GM23248 (cell line): ENCODE measurements at regions not wholly inside any gene's neighbourhood (a gene's known extent, or its start where the extent isn't known, plus 50 kb on each side); places are given as distances from the start of the nearest gene placed in this dataset.

Experiments
- DNase-seq: peaks from one replicate; pipeline ENCODE4 v3.0.0-alpha.2; 2015
- H2AFZ ChIP-seq: fragments of 200-600 bp; sonication (generic); 2 replicates; pipeline ENCODE4 v1.6.1; 2016; ENCODE audit warnings: antibody characterized with exemption
- H3F3A ChIP-seq: fragments of 200-600 bp; sonication (generic); 2 replicates; pipeline ENCODE4 v1.6.1; 2016; ENCODE audit warnings: mild to moderate bottlenecking, antibody characterized with exemption, mixed run types; ENCODE audit not compliant: insufficient read depth
- H3K27ac ChIP-seq: fragments of 200-600 bp; sonication (generic); 2 replicates; pipeline ENCODE4 v1.5.1; 2016; ENCODE audit warnings: mild to moderate bottlenecking
- H3K27me3 ChIP-seq: fragments of 200-600 bp; sonication (generic); replicated peaks from 2 replicates; pipeline ENCODE4 v1.6.1; 2016; ENCODE audit warnings: mild to moderate bottlenecking; ENCODE audit not compliant: insufficient read depth
- H3K36me3 ChIP-seq: fragments of 200-600 bp; sonication (generic); 2 replicates; pipeline ENCODE4 v1.6.1; 2016; ENCODE audit warnings: low read depth, mild to moderate bottlenecking
- H3K4me1 ChIP-seq: fragments of 200-600 bp; sonication (generic); 2 replicates; pipeline ENCODE4 v1.6.1; 2016; ENCODE audit warnings: mild to moderate bottlenecking; ENCODE audit not compliant: insufficient read depth
- H3K4me2 ChIP-seq: fragments of 200-600 bp; sonication (generic); one replicate; pipeline ENCODE4 v1.6.1; 2016; ENCODE audit warnings: mild to moderate bottlenecking; ENCODE audit not compliant: unreplicated experiment
- H3K4me3 ChIP-seq: fragments of 200-600 bp; sonication (generic); 2 replicates; pipeline ENCODE4 v1.5.1; 2016; ENCODE audit warnings: mild to moderate bottlenecking
- H3K79me2 ChIP-seq: fragments of 200-600 bp; sonication (generic); 2 replicates; pipeline ENCODE4 v1.6.1; 2016; ENCODE audit warnings: mild to moderate bottlenecking; ENCODE audit not compliant: insufficient read depth
- H3K9ac ChIP-seq: fragments of 200-600 bp; sonication (generic); 2 replicates; pipeline ENCODE4 v1.6.1; 2016; ENCODE audit warnings: mild to moderate bottlenecking
- H3K9me2 ChIP-seq: fragments of 200-600 bp; sonication (generic); 2 replicates; pipeline ENCODE4 v1.6.1; 2016; ENCODE audit warnings: mixed run types, mild to moderate bottlenecking, moderate library complexity; ENCODE audit not compliant: insufficient read depth
- H3K9me3 ChIP-seq: fragments of 200-600 bp; sonication (generic); one replicate; pipeline ENCODE4 v1.6.1; 2017; ENCODE audit warnings: low read depth
- H4K20me1 ChIP-seq: fragments of 200-600 bp; sonication (generic); 2 replicates; pipeline ENCODE4 v1.6.0; 2016; ENCODE audit not compliant: insufficient read depth
- EZH2 ChIP-seq: fragments of 200-600 bp; sonication (generic); IDR thresholded peaks from 2 replicates; pipeline ENCODE4 v1.6.1; 2018; ENCODE audit warnings: antibody characterized with exemption, mild to moderate bottlenecking; ENCODE audit not compliant: insufficient read depth, poor library complexity, severe bottlenecking
- EZH2phosphoT487 ChIP-seq: fragments of 200-600 bp; sonication (generic); IDR thresholded peaks from 2 replicates; pipeline ENCODE4 v1.6.1; 2018; ENCODE audit warnings: antibody characterized with exemption, moderate library complexity, mild to moderate bottlenecking, low read depth; ENCODE audit not compliant: insufficient read depth
- WGBS, 2 experiments: methylation state at CpG; one replicate each; pipeline ENCODE4 v1.1.6; 2015 to 2017; ENCODE audit warnings: low lambda C conversion rate in 2 of 2, low coverage in 1 of 2; ENCODE audit errors: missing lambda C conversion rate in 2 of 2; 5-methylcytosine and 5-hydroxymethylcytosine counted together
- in situ Hi-C: fragments of 300-500 bp; cut with MboI; formaldehyde crosslinking; loops from 2 replicates; pipeline ENCODE4 v1.15.0; 2020

DNA sequence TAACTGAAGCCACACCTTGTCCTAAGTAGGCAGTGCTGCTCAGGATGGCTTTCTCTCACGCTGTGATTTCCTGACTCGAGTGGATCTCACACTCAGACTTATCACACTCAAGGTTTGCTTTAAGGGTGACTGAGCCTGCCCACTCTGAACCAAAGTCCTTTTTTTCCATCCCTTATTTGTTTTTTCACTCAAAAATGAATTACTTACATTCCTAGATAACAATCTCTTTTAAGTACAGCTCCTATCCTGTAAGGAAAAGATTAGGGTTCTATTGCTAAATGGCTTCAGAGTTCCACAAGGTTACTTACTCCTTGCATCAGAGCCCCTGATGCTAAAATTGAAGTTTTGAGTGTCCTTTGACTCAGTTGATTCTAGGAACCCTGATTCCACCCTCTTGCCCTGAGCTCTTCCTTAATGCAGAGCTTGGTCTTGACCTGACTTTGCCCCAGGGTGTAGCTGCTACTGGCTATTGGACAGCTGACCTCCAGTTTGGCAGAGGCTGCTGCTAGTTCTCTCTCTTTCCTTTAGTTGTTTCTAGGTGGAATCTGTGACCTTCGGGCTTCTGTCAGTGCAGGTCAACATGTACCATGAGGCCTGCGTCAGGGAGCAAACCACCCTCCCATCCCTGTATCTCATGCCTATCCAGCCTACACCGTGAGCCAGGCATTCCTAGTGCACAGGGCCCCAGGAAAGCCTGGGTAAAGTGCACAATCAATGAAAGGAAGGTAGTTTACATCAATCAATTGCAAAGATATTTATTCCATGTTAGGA, 80.1 kb upstream of the CD55 start:
- DNase-seq = no peak
- H3K4me2 ChIP-seq = peak overlapping the region; percentile 8
- H3K4me3 ChIP-seq = no peak overlapping the region
- no peak overlapping the region for H3K27ac ChIP-seq
- H3K9me3 ChIP-seq = no peaks in the 10 kb centered on the region
- TF ChIP-seq EZH2phosphoT487 (no peak), EZH2 (no peak)
- H2AFZ ChIP-seq = no peak overlapping the region
- in situ Hi-C loops = no loop called here
- H4K20me1 ChIP-seq = no peaks in the 10 kb centered on the region
- 47 to 48% methylated on average over 5 of the region's 5 CpGs for WGBS, 2 experiments
- H3K36me3 ChIP-seq = no peaks in the 10 kb centered on the region
- H3K4me1 ChIP-seq = peaks cover 14% of the 10 kb centered on the region
- no peaks in the 10 kb centered on the region for H3K27me3 ChIP-seq
- H3K9me2 ChIP-seq = no peaks in the 10 kb centered on the region
- H3F3A ChIP-seq = no peaks in the 10 kb centered on the region
- H3K79me2 ChIP-seq = no peaks in the 10 kb centered on the region
- H3K9ac ChIP-seq = no peak overlapping the region

DNA sequence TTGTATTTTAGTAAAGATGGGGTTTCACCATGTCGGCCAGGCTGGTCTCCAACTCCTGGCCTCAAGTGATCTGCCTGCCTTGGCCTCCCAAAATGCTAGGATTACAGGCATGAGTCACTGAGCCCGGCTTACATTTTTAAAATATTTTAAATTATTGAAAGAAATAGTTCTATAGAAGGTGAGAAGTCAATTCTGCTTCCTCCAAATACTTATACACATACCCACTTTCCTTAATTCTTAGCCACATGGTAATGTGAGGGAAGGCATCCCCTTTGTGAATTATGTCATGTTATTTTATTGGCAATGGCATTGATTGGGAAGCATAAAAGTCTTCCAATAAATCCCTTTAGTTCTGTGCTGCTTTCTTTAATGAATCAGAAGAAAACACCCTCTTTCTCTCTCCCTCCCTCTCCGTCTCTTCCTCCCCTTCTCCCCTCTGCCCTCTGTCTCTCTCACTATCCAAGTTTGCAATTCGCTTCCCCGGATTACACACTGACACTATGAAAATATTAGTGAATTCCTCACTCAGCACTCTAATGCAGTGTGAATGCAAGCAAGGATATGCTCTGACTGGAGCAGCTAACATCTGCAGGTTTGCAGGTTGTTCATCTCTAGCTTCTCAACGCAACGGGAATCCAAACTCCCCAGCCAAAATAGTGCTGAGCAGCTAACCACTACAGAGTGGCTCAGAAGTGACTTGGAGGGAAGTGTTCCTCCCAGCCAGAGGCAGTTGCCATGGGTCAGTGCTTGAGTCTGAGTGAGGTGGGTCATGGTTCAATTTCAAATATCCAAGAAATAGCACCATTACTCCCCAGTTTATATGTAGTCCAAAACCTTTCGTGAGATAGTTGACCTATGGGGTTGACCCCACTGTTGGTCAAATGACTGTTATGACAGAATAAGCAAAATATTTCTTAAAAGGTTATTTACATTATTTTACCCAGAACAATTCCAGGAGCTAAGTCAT, 77.8 kb upstream of the CD55 start:
- Histone ChIP-seq H3K4me3 (no peak overlapping the region), H3K79me2 (no peaks in the 10 kb centered on the region), H3K27me3 (no peaks in the 10 kb centered on the region), H3K9me2 (no peaks in the 10 kb centered on the region), H3K4me1 (peaks cover 14% of the 10 kb centered on the region), H3K4me2 (no peak overlapping the region), H4K20me1 (no peaks in the 10 kb centered on the region), H3K9me3 (no peaks in the 10 kb centered on the region), H3K27ac (no peak overlapping the region), H2AFZ (no peak overlapping the region), H3F3A (no peaks in the 10 kb centered on the region), H3K36me3 (no peaks in the 10 kb centered on the region), H3K9ac (no peak overlapping the region)
- no peak for TF ChIP-seq EZH2phosphoT487
- DNase-seq = no peak
- in situ Hi-C loops = no loop called here
- WGBS, 2 experiments = 46 to 49% methylated on average over 8 of the region's 8 CpGs

DNA sequence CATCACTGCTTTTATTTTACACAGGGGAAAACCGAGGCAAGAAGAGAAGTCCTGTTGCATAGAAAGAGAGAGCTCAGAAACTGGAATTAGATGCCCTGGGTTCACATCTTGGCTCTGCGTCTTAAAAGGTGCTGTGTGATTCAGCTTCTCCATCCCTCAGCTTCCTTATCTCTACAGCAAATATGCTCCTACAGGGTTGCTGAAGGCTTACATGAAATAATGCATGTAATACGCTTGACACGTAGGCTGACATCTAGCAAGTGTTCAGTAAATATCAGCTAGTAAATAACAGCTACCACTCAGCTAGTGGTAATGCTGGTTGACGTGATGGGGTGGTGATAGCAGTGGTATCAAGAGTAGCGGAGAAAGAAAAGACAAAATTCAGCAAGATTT, 77.1 kb upstream of the CD55 start:
- TF ChIP-seq EZH2phosphoT487 (no peak), EZH2 (no peak)
- peaks cover 14% of the 10 kb centered on the region for H3K4me1 ChIP-seq
- H3K4me2 ChIP-seq = no peak overlapping the region
- no peak overlapping the region for H2AFZ ChIP-seq
- H3K9me2 ChIP-seq = no peaks in the 10 kb centered on the region
- H3K9me3 ChIP-seq = no peaks in the 10 kb centered on the region
- H3K9ac ChIP-seq = no peak overlapping the region
- H3K79me2 ChIP-seq = no peaks in the 10 kb centered on the region
- no peaks in the 10 kb centered on the region for H4K20me1 ChIP-seq
- in situ Hi-C loops = no loop called here
- no peaks in the 10 kb centered on the region for H3F3A ChIP-seq
- DNase-seq = no peak
- no peaks in the 10 kb centered on the region for H3K27me3 ChIP-seq
- WGBS, 2 experiments = 83% methylated on average over 6 of the region's 6 CpGs
- no peaks in the 10 kb centered on the region for H3K36me3 ChIP-seq
- no peak overlapping the region for H3K4me3 ChIP-seq
- H3K27ac ChIP-seq = no peak overlapping the region

- Histone ChIP-seq H4K20me1 (no peaks in the 10 kb centered on the region), H2AFZ (no peak overlapping the region), H3K4me3 (no peak overlapping the region), H3K36me3 (no peaks in the 10 kb centered on the region), H3K4me2 (no peak overlapping the region), H3K9me2 (no peaks in the 10 kb centered on the region), H3K27me3 (no peaks in the 10 kb centered on the region), H3K27ac (no peak overlapping the region), H3K9ac (no peak overlapping the region), H3F3A (no peaks in the 10 kb centered on the region), H3K9me3 (no peaks in the 10 kb centered on the region), H3K4me1 (peaks cover 14% of the 10 kb centered on the region), H3K79me2 (no peaks in the 10 kb centered on the region)
- WGBS, 2 experiments = 57 to 72% methylated on average over 2 of the region's 2 CpGs
- in situ Hi-C loops = no loop called here
- DNase-seq = no peak
- TF ChIP-seq EZH2 (no peak), EZH2phosphoT487 (no peak)
These were observed 76.4 kb upstream of the CD55 start for GRCh38 chr1:207245124-207245523.
